Activated CD4-positive, alpha-beta T cell treated with anti-CD3 and anti-CD28 coated beads, Interleukin-2, amount 50 U/mL, for 16 hours (primary cell): ENCODE measurements at regions not wholly inside any gene's neighbourhood (a gene's known extent, or its start where the extent isn't known, plus 50 kb on each side); places are given as distances from the start of the nearest gene placed in this dataset.

Source experiments
- DNase-seq: peaks from one replicate; pipeline ENCODE4 v3.0.0-alpha.2; 2020

- DNase-seq: no peak
Observed at GRCh38 chr13:44229371-44230030, 144.1 kb upstream of the SERP2 start.

GRCh38 chr13:44230071-44230470 is 143.6 kb upstream of the SERP2 start:
- no peak for DNase-seq

GRCh38 chr13:44230736-44231135 is 142.9 kb upstream of the SERP2 start:
- DNase-seq: no peak

- DNase-seq: no peak
Observed at GRCh38 chr13:44231786-44232516, 141.7 kb upstream of the SERP2 start.

GRCh38 chr13:44232774-44233173 is 140.8 kb upstream of the SERP2 start:
- DNase-seq: no peak

GRCh38 chr13:44234566-44234965 is 139.1 kb upstream of the SERP2 start:
- no peak for DNase-seq

GRCh38 chr13:44236370-44236769 is 137.3 kb upstream of the SERP2 start:
- DNase-seq: no peak

GRCh38 chr13:44236801-44237207 is 136.8 kb upstream of the SERP2 start:
- no peak for DNase-seq

- DNase-seq: peak; percentile 64
Observed at GRCh38 chr13:44237276-44237767, 136.3 kb upstream of the SERP2 start.

GRCh38 chr13:44237881-44238421 is 135.7 kb upstream of the SERP2 start:
- DNase-seq: no peak

GRCh38 chr13:44240611-44241145 is 132.9 kb upstream of the SERP2 start:
- no peak for DNase-seq

- DNase-seq: no peak
Observed at GRCh38 chr13:44241638-44242037, 132.0 kb upstream of the SERP2 start.

- DNase-seq: no peak
Observed at GRCh38 chr13:44242766-44243165, 130.9 kb upstream of the SERP2 start.

GRCh38 chr13:44243198-44243857 is 130.3 kb upstream of the SERP2 start:
- DNase-seq: peak; percentile 25

- DNase-seq: no peak
Observed at GRCh38 chr13:44244288-44244687, 129.3 kb upstream of the SERP2 start.

GRCh38 chr13:44249431-44249836 is 124.2 kb upstream of the SERP2 start:
- no peak for DNase-seq

GRCh38 chr13:44252938-44253337 is 120.7 kb upstream of the SERP2 start:
- DNase-seq: no peak

GRCh38 chr13:44255771-44256364 is 117.8 kb upstream of the SERP2 start:
- no peak for DNase-seq

- DNase-seq: no peak
Observed at GRCh38 chr13:44257796-44258195, 115.8 kb upstream of the SERP2 start.

GRCh38 chr13:44259045-44260027 is 114.3 kb upstream of the SERP2 start:
- peak; percentile 89 for DNase-seq

GRCh38 chr13:44260336-44260735 is 113.3 kb upstream of the SERP2 start:
- no peak for DNase-seq
